Heart left ventricle (tissue), 16 donors: ENCODE measurements at regions not wholly inside any gene's neighbourhood (a gene's known extent, or its start where the extent isn't known, plus 50 kb on each side); places are given as distances from the start of the nearest gene placed in this dataset.

Experiments
- ATAC-seq, 4 donors: fragments of 200-7000 bp; cut with Tn5 transposase; one replicate each; pipeline ENCODE4 v1.9.1; 2020 to 2022; ENCODE audit warnings: moderate library complexity in 4 of 4, mild to moderate bottlenecking in 3 of 4, moderate number of reproducible peaks in 1 of 4
- DNase-seq, 5 donors: peaks; one replicate each; pipeline ENCODE4 v3.0.0-alpha.2; 2020
- H3K27ac ChIP-seq, 12 donors: fragments of 200-600 bp; sonication (generic) in 4 of 12; one replicate each; pipeline versions ENCODE4 v1.5.0 to v1.8.0; 2016 to 2022; ENCODE audit warnings: mild to moderate bottlenecking in 2 of 12
- H3K27me3 ChIP-seq, 9 donors: fragments of 200-600 bp; sonication (generic) in 2 of 9; one replicate each; pipeline versions ENCODE4 v1.5.1 to v1.8.0; 2016 to 2022; ENCODE audit warnings: mild to moderate bottlenecking in 3 of 9
- H3K36me3 ChIP-seq, 9 donors: fragments of 200-600 bp; sonication (generic) in 2 of 9; one replicate each; pipeline versions ENCODE4 v1.5.0 to v1.8.0; 2018 to 2022; ENCODE audit warnings: mild to moderate bottlenecking in 2 of 9
- H3K4me1 ChIP-seq, 12 donors: fragments of 200-600 bp; sonication (generic) in 4 of 12; one replicate each; pipeline versions ENCODE4 v1.5.0 to v1.8.0; 2016 to 2022; ENCODE audit warnings: mild to moderate bottlenecking in 3 of 12
- H3K4me3 ChIP-seq, 12 donors: fragments of 200-600 bp; sonication (generic) in 4 of 12; one replicate each; pipeline versions ENCODE4 v1.5.0 to v1.8.0; 2017 to 2022; ENCODE audit warnings: mild to moderate bottlenecking in 9 of 12, moderate library complexity in 4 of 12
- H3K9me3 ChIP-seq, 12 donors: fragments of 200-600 bp; sonication (generic) in 4 of 12; one replicate each; pipeline versions ENCODE4 v1.5.0 to v1.8.0; 2016 to 2022; ENCODE audit warnings: mild to moderate bottlenecking in 1 of 12
- CTCF ChIP-seq, 12 donors: fragments of 200-600 bp; sonication (generic) in 4 of 12; IDR thresholded peaks; one replicate each; pipeline versions ENCODE4 v1.5.0 to v1.8.0; 2018 to 2022; ENCODE audit warnings: antibody characterized with exemption in 12 of 12, mild to moderate bottlenecking in 5 of 12
- POLR2A ChIP-seq, 2 donors: fragments of 450-650 bp; IDR thresholded peaks; one replicate each; pipeline ENCODE4 v1.6.1; 2017; ENCODE audit warnings: antibody characterized with exemption in 2 of 2, mild to moderate bottlenecking in 2 of 2, moderate library complexity in 2 of 2
- WGBS, 4 donors: extraction: QIAGEN DNeasy Blood & Tissue Kit in 2 of 4; methylation state at CpG; one replicate each; pipeline versions ENCODE4 v1.1.5 to v1.1.7; 2013 to 2018; 5-methylcytosine and 5-hydroxymethylcytosine counted together
- intact Hi-C, 10 donors: fragments of 100-400 bp; cut with DNase I; formaldehyde crosslinking; loops; one replicate each; pipeline versions ENCODE4 v1.11.1 to v1.14.2; 2022
- donor health status: ischemic (EF 13 %, LVEDD 7.1; RV severe dilation, severe dysfunction).
- donor health status: healthy with polysubstance abuse.
- donor health status: DM: no; HTN: yes; CAD: no.
- donor health status: DM: no; HTN: no; CAD: no.
- donor health status: ischemic (EF 25% LVEDD 6.9; RV normal size, moderate dysfunction).
- donor health status: ischemic (EF 25% LVEDD 5.7; RV mildly dilated, moderate dysfunction).
- donor health status: healthy.
- donor health status: DM: yes; HTN: yes; CAD: no.
- donor health status: ischemic (EF 35%, LVEDD 5.7; RV mildly dilated, moderate dysfunction).
- donor health status: nonischemic (EF 11% LVEDD 7.7; RV severe dilation, severe dysfunction).
- donor health status: DM: yes; HTN: yes; CAD: no.
- donor health status: PGD.
- donor health status: ischemic (EF 29% LVEDD 5.4; RV normal size, mild dysfunction).
- donor health status: nonischemic (EF 23%, LVEDD 6.1; RV moderate dilation, normal function).

- intact Hi-C loops: no loop called here
- ATAC-seq (no peak), DNase-seq (no peak)
- Histone ChIP-seq H3K27me3 (peaks cover 0 to 7% (median 0%) of the 10 kb centered on the region in 9 donors), H3K4me3 (no peak overlapping the region), H3K27ac (no peak overlapping the region), H3K9me3 (no peaks in the 10 kb centered on the region), H3K4me1 (no peaks in the 10 kb centered on the region), H3K36me3 (no peaks in the 10 kb centered on the region)
- WGBS, 4 donors: 29 to 50% (median 35%) methylated on average over 5 of the region's 5 CpGs
- TF ChIP-seq CTCF (IDR thresholded peaks at IDR 0.05) (no peak), POLR2A (IDR thresholded peaks at IDR 0.05) (no peak)
Observed at GRCh38 chr9:85392260-85392659, 349.5 kb downstream of the AGTPBP1 start.

DNA sequence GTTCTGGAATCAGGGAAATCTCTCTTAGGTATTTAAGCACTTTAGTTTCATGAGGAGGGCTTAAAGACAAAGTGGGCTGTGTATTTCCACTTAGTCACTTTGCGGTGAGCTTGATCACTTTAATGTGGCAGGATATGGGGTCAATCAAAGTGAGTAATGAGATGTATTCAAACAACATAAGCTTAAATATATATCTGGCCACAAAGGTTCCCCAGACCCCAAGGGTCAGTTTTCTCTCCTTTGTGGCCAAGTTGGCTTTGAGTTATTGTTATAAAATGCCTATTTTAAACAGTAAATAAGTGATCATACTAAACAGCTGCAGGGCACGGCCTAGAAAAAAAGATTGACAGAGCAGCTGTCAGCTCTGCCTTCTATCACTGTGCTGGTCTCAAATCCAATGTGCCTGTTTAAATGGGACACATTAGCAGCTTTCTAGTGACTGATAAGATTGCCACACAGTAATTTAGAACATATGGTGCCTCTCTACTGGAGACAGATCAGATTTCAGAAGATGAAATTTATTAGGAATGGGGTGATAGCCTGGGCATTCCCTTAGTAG is 363.9 kb downstream of the AGTPBP1 start:
- intact Hi-C loops: no loop called here
- Histone ChIP-seq H3K4me1 (no peaks in the 10 kb centered on the region), H3K4me3 (no peak overlapping the region), H3K27ac (no peak overlapping the region), H3K9me3 (no peaks in the 10 kb centered on the region), H3K27me3 (peaks cover 0 to 7% (median 0%) of the 10 kb centered on the region in 9 donors), H3K36me3 (no peaks in the 10 kb centered on the region)
- WGBS, 4 donors: 37 to 52% (median 47%) methylated on average over 2 of the region's 2 CpGs
- no peak for TF ChIP-seq POLR2A (IDR thresholded peaks at IDR 0.05)
- TF ChIP-seq CTCF (IDR thresholded peaks at IDR 0.05): no peak
- ATAC-seq: no peak
- no peak for DNase-seq

- WGBS, 4 donors: 73 to 81% (median 78%) methylated on average over 1 of the region's 1 CpG
- TF ChIP-seq POLR2A (IDR thresholded peaks at IDR 0.05) (no peak), CTCF (IDR thresholded peaks at IDR 0.05) (no peak)
- no peak for ATAC-seq
Observed at GRCh38 chr9:85368781-85369180, 373.0 kb downstream of the AGTPBP1 start.

GRCh38 chr9:85359161-85359560 is 382.6 kb downstream of the AGTPBP1 start:
- DNase-seq: no peak
- Histone ChIP-seq H3K36me3 (no peaks in the 10 kb centered on the region), H3K27ac (no peak overlapping the region), H3K4me3 (no peak overlapping the region), H3K9me3 (peaks cover 0 to 14% (median 2%) of the 10 kb centered on the region in 12 donors), H3K4me1 (no peaks in the 10 kb centered on the region), H3K27me3 (no peaks in the 10 kb centered on the region)
- ATAC-seq: no peak
- TF ChIP-seq CTCF (IDR thresholded peaks at IDR 0.05) (no peak), POLR2A (IDR thresholded peaks at IDR 0.05) (no peak)
- whole genome bisulfite sequencing, 4 donors: 84 to 87% (median 86%) methylated on average over 5 of the region's 5 CpGs
- intact Hi-C loops: loop anchor here in 1 of 10 donors (10.0 kb wide), 1 partner anchor 56 kb away; no protein-coding TSS in a partner anchor

More at GRCh38 chr9:85368781-85369180, 373.0 kb downstream of the AGTPBP1 start:
- DNase-seq: no peak
- Histone ChIP-seq H3K9me3 (no peaks in the 10 kb centered on the region), H3K4me3 (no peak overlapping the region), H3K27ac (no peak overlapping the region), H3K36me3 (no peaks in the 10 kb centered on the region), H3K27me3 (no peaks in the 10 kb centered on the region), H3K4me1 (no peaks in the 10 kb centered on the region)
- intact Hi-C loops: no loop called here
